ENCODE measurements at regions not wholly inside any gene's neighbourhood (a gene's known extent, or its start where the extent isn't known, plus 50 kb on each side); places are given as distances from the start of the nearest gene placed in this dataset.

DNA sequence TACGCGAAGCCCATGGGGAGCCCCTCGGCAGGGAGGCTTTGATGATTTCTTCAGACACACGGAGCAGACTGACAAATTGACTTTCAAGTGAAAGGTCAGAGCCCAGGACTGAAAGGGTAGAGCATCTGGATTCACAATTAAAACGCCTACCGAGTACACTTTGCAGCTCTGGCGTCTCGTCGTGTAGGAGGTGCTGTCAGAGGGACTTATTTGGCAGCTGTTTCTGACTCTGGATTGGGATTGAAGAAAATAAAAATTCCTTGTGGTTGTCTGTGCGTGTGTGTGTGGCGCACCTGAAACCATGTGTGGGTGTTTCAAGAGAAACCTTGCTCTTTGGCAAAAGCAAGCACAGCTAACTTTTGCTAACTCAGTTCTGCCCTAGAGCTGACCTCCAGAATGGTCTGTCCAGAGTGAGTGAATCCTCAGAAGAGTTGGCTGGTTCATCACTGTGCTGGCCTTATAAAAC lies 348.7 kb downstream of the HLX start:
- TF ChIP-seq FOXM1 (IDR thresholded peaks at IDR 0.05; ENCODE audit: borderline replicate concordance) (no peak), TARDBP (IDR thresholded peaks at IDR 0.05) (no peak), LEF1 (IDR thresholded peaks at IDR 0.05; ENCODE audit: borderline replicate concordance) (no peak), NFRKB (IDR thresholded peaks at IDR 0.05) (no peak)
- TF ChIP-seq, protein P1, sequence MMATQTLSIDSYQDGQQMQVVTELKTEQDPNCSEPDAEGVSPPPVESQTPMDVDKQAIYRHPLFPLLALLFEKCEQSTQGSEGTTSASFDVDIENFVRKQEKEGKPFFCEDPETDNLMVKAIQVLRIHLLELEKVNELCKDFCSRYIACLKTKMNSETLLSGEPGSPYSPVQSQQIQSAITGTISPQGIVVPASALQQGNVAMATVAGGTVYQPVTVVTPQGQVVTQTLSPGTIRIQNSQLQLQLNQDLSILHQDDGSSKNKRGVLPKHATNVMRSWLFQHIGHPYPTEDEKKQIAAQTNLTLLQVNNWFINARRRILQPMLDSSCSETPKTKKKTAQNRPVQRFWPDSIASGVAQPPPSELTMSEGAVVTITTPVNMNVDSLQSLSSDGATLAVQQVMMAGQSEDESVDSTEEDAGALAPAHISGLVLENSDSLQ (IDR thresholded peaks at IDR 0.05), result no peak
- POLR2A ChIA-PET, result no interaction called here
- CTCF ChIA-PET, result no interaction called here
- no peak for DNase-seq (ENCODE audit: extremely low spot score)

DNA sequence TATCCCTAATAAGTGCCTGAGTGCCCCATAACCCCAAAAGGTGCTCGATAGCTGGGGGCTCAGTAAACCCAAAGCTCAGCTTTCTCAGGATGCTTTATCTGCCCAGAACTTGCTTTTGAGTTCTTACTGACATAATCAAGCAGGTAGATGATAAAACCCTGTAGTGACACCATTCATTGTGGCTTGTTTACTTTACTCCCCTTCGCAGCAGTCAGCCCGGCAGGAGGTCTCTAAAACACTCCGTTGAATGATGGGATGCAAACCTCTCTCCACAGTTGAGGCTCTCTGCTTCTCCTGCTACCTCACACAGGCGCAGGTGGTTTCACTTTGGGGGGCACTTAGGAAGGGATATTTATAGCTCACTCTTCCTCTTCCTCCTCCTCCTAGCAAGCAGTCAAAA lies 349.4 kb downstream of the HLX start:
- POLR2A ChIA-PET, result no interaction called here
- TF ChIP-seq NFRKB (IDR thresholded peaks at IDR 0.05) (no peak), FOXA1 (IDR thresholded peaks at IDR 0.05) (peak; percentile 62), TARDBP (IDR thresholded peaks at IDR 0.05) (no peak), BHLHE40 (IDR thresholded peaks at IDR 0.05; ENCODE audit: borderline replicate concordance) (no peak), SUZ12 (IDR thresholded peaks at IDR 0.05) (no peak), FOXK2 (IDR thresholded peaks at IDR 0.05) (no peak), CTBP1 (IDR thresholded peaks at IDR 0.05; ENCODE audit: borderline replicate concordance) (peak; percentile 74; the same call in 1 of the 2 replicates), ARNT (IDR thresholded peaks at IDR 0.05) (0 out of 2 replicates have a peak, but pooled peaks have one; percentile 15), L3MBTL2 (conservative IDR thresholded peaks at IDR 0.05) (peak; percentile 33; the same call in 1 of the 2 replicates), HDGF (IDR thresholded peaks at IDR 0.05; ENCODE audit: borderline replicate concordance) (no peak), SP1 (IDR thresholded peaks at IDR 0.05) (no peak), LEF1 (IDR thresholded peaks at IDR 0.05; ENCODE audit: borderline replicate concordance) (no peak), FOXM1 (IDR thresholded peaks at IDR 0.05; ENCODE audit: borderline replicate concordance) (no peak), ZNF384 (IDR thresholded peaks at IDR 0.05) (no peak), ELF4 (IDR thresholded peaks at IDR 0.05) (no peak)
- TF ChIP-seq, protein P1 (IDR thresholded peaks at IDR 0.05), result peak; percentile 62
- DNase-seq (ENCODE audit: extremely low spot score), result peak; percentile 23
- CTCF ChIA-PET, result no interaction called here

DNA sequence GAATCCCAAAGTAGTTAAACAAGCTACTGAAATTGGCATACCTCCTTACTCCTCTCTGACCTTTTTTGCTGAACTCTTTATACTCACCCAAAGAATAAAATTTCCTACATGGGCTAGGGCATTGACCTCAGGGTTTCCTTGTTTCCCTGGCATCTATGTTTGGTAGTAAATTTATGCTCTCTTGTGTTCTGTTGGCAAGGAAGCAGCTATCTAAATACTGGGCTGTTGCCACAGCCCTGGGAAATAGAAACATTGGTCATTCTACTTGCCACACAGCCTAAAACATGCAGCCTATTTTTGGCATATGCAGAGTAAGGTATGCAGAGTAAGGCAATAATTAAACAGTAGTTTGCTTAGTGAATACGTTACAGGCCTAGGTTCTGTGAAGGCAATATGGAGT lies 351.4 kb downstream of the HLX start:
- TF ChIP-seq, protein P1 (IDR thresholded peaks at IDR 0.05), result no peak
- ChIA-PET CTCF (no interaction called here), POLR2A (no interaction called here)
- no peak for DNase-seq (ENCODE audit: extremely low spot score)

DNA sequence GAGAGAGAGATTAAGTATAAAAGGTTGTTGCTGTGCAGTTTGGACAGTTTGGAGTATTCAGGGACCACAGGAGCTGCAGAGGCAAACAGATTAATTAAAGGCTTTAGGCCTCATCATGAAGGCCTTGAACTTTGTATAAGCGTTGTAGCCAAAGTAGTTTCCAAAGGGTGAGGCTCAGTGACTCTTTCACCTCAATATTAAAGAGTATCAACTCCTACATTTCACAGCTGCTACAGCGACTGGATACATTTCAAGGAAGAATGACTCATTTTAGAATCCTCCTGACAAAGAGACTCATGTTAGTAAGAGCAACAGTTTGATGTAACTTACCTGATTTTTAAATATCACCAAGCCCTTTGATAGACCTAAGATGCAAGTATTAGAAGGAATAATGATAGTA lies 355.5 kb downstream of the HLX start:
- no peak for TF ChIP-seq L3MBTL2 (conservative IDR thresholded peaks at IDR 0.05)
- TF ChIP-seq TARDBP (IDR thresholded peaks at IDR 0.05), result no peak
- TF ChIP-seq SUZ12 (IDR thresholded peaks at IDR 0.05), result no peak
- TF ChIP-seq FOXK2 (IDR thresholded peaks at IDR 0.05), result no peak
- TF ChIP-seq HDGF (IDR thresholded peaks at IDR 0.05; ENCODE audit: borderline replicate concordance), result no peak
- POLR2A ChIA-PET, result no interaction called here
- CTCF ChIA-PET, result no interaction called here
- no peak for DNase-seq (ENCODE audit: extremely low spot score)

DNA sequence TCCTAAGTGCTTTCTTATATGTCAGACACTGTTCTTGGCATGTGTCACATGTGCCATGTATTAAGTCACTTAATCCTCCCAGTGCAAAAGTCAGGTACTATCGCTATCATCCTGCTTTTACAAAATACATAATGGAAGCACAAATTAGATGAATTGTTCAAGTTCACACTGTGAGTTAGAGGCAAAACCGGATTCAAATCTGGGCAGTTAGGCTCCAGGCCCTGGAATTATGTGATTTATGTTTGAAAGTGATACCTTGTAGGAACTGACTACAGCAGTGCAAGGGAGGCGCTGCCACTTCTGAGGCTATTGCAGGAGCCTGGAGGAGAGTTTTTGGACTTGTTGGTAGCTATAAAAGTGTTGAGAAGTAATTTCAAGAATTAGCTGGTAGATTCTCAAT lies 358.3 kb downstream of the HLX start:
- ChIA-PET POLR2A (no interaction called here), CTCF (no interaction called here)
- DNase-seq (ENCODE audit: extremely low spot score), result no peak
- no peak for TF ChIP-seq ARNT (IDR thresholded peaks at IDR 0.05)
- no peak for TF ChIP-seq L3MBTL2 (conservative IDR thresholded peaks at IDR 0.05)
- TF ChIP-seq, protein P1 (IDR thresholded peaks at IDR 0.05), result peak; percentile 83
- no peak for TF ChIP-seq FOXK2 (IDR thresholded peaks at IDR 0.05)
- TF ChIP-seq NFRKB (IDR thresholded peaks at IDR 0.05), result no peak
- no peak for TF ChIP-seq FOXA1 (IDR thresholded peaks at IDR 0.05)

DNA sequence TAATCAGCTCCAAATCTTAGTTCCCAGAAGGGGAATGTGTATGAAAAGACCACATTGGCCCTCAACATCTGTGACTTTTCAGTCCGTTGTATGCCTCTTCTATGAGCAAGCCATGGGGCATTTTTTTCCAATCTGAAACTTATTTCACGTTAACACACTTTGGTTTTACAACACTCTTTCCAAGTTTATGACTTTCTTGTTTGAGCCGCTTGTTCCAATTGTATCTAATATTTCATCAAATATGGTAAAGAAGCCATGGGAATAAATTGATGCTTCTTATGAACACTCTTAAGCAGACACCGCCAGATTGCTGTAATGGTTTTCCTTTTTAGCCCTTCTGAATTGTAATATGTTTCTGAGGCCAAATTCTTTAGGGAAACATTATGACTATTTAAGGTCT lies 359.9 kb downstream of the HLX start:
- DNase-seq (ENCODE audit: extremely low spot score), result no peak
- CTCF ChIA-PET, result no interaction called here
- no peak for TF ChIP-seq ARNT (IDR thresholded peaks at IDR 0.05)
- TF ChIP-seq HDGF (IDR thresholded peaks at IDR 0.05; ENCODE audit: borderline replicate concordance), result no peak
- no peak for TF ChIP-seq L3MBTL2 (conservative IDR thresholded peaks at IDR 0.05)
- TF ChIP-seq BHLHE40 (IDR thresholded peaks at IDR 0.05; ENCODE audit: borderline replicate concordance), result no peak
- TF ChIP-seq FOXA1 (IDR thresholded peaks at IDR 0.05), result no peak
- TF ChIP-seq SP1 (IDR thresholded peaks at IDR 0.05), result no peak
- no peak for TF ChIP-seq CTBP1 (IDR thresholded peaks at IDR 0.05; ENCODE audit: borderline replicate concordance)
- no peak for TF ChIP-seq LEF1 (IDR thresholded peaks at IDR 0.05; ENCODE audit: borderline replicate concordance)
- no peak for TF ChIP-seq NFRKB (IDR thresholded peaks at IDR 0.05)
- TF ChIP-seq FOXK2 (IDR thresholded peaks at IDR 0.05), result no peak
- POLR2A ChIA-PET, result no interaction called here

DNA sequence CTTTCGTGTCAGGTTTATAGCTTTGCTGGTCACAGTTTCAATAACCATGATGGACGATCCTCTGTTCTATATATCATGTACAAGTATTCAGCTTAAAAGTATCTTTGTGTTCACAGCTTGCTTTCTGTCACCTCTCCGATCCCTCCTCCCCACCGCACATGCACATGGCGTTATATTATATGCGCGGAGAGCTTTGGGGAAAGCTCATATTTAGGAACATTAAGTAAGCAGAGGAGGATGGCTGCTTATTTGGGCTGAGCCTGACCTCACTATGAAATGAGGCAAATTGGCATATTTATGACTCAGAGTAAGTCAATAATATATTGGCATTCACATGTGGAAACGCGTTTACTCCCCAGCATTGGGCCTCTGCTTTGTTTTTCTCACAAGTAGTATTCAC lies 360.5 kb downstream of the HLX start:
- ChIA-PET POLR2A (no interaction called here), CTCF (no interaction called here)
- no peak for DNase-seq (ENCODE audit: extremely low spot score)
- TF ChIP-seq FOXK2 (IDR thresholded peaks at IDR 0.05) (no peak), LEF1 (IDR thresholded peaks at IDR 0.05; ENCODE audit: borderline replicate concordance) (no peak), L3MBTL2 (conservative IDR thresholded peaks at IDR 0.05) (peak; percentile 47)
- TF ChIP-seq, protein P1 (IDR thresholded peaks at IDR 0.05), result peak; percentile 87

All from HEK293T (cell line).